ENCODE measurements at regions not wholly inside any gene's neighbourhood (a gene's known extent, or its start where the extent isn't known, plus 50 kb on each side); places are given as distances from the start of the nearest gene placed in this dataset.

DNA sequence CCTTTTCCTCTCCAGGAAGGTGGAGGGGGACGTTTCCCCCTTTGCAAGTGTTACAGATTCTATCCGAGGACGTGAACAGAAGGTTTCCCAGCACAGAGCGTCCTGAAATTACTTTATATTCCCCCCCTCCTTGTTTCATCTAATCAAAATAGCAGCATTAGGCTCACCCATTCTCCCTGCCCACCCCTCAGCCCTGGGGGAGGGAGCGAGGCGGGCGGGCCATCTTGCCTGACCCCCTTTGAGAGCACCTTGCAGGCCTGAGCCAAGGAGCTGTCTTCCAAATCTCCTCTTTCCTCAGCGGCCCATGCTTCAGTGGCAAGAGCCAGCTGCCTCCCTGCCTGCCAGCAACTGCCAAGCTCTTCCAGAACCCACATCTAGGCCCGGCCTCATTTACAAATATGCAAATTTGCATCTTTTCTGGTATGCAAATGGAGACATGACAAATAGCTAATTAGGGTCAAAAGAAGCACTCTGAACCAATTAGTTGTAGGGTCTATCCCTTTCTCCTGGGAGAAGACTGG lies 69.1 kb upstream of the POU3F1 start:
- 91 to 94% methylated on average over 9 of the region's 9 CpGs for WGBS, 2 donors
- DNase-seq = no peak
- intact Hi-C loops (cut with DNase I) = no loop called here
- no peak for ATAC-seq (ENCODE audit: low FRiP score)
- Histone ChIP-seq H3K36me3 (ENCODE audit: control insufficient read depth in 1 of 2, insufficient read depth in 2 of 2, low read length in 1 of 2) (no peaks in the 10 kb centered on the region), H3K4me1 (ENCODE audit: control insufficient read depth in 1 of 2, insufficient read depth in 2 of 2, low read length in 2 of 2) (no peaks in the 10 kb centered on the region), H3K27me3 (ENCODE audit: control insufficient read depth in 1 of 2, insufficient read depth in 2 of 2, low read length in 1 of 2) (no peaks in the 10 kb centered on the region), H3K9me3 (ENCODE audit: control insufficient read depth, low read length) (no peaks in the 10 kb centered on the region), H3K27ac (ENCODE audit: low read depth in 1 of 2, low read length in 2 of 2) (no peak overlapping the region), H3K4me3 (ENCODE audit: low read length in 2 of 2) (no peak overlapping the region)

DNA sequence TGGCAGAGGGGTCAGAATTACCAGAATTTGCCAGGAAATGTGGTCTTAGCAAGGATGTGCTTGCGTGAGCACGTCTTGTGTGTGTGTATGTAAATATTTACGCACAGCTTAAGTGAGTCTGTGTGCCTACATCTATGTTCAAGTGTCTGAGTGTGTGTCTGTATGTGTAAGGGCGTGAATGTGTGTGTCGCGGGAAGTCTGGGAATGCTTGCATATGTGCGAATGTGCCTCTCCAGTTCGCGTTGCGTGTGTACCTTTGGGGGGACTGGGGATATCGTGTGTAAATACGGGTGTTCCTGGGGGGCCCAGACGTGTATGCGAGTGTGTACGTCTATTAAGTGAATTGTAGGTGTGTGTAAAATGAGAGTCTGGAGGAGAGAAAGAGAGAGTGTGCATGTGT lies 68.6 kb upstream of the POU3F1 start:
- intact Hi-C loops (cut with DNase I) = no loop called here
- no peak for DNase-seq
- WGBS, 2 donors = 96 to 97% methylated on average over 15 of the region's 15 CpGs
- Histone ChIP-seq H3K4me1 (ENCODE audit: control insufficient read depth in 1 of 2, insufficient read depth in 2 of 2, low read length in 2 of 2) (no peaks in the 10 kb centered on the region), H3K9me3 (ENCODE audit: control insufficient read depth, low read length) (no peaks in the 10 kb centered on the region), H3K4me3 (ENCODE audit: low read length in 2 of 2) (no peak overlapping the region), H3K36me3 (ENCODE audit: control insufficient read depth in 1 of 2, insufficient read depth in 2 of 2, low read length in 1 of 2) (no peaks in the 10 kb centered on the region), H3K27ac (ENCODE audit: low read depth in 1 of 2, low read length in 2 of 2) (no peak overlapping the region), H3K27me3 (ENCODE audit: control insufficient read depth in 1 of 2, insufficient read depth in 2 of 2, low read length in 1 of 2) (no peaks in the 10 kb centered on the region)
- ATAC-seq (ENCODE audit: low FRiP score) = no peak

DNA sequence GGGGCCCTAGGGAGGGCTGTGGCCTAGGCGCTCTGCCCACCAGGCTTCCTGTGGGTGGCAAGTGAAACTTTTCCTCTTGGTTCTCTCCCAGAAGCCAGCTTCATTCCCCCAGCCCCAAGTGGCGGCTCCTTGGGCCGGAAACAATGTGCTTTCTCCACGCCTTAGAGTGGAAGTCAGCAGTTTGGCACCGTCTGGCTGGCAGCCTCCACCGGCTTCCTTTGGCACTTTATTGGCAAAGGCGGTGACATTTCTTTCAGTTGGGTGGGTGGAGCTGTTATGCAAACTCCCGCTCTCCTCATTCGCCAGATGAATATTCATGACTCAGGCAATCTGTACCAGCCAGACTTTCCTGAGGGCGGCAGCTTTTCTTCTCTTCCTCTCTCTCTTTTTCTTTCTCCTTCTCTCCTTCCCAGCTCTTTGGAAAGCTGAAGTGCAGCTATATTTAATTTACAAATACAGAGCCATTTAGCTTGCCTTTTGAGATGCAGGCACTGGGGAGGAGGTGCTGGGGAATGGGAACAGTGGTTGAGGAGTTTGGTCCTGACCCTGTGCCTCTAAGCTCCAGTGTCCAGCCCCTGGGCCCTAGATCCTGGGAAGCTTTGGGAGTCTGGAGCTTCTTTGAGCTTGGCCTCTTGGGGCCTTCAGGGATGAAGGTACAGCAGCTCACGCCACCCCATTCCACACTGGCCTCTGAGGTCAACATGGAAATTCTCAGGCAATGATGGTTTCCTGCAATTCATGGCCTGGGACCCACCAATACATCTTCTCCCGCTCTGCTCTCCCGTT lies 67.8 kb upstream of the POU3F1 start:
- WGBS, 2 donors = 20 to 22% methylated on average over 13 of the region's 13 CpGs
- peak; percentile 71 for ATAC-seq (ENCODE audit: low FRiP score)
- Histone ChIP-seq H3K27ac (ENCODE audit: low read depth in 1 of 2, low read length in 2 of 2) (peak overlapping the region; percentile 7 to 71), H3K4me3 (ENCODE audit: low read length in 2 of 2) (no peak overlapping the region), H3K36me3 (ENCODE audit: control insufficient read depth in 1 of 2, insufficient read depth in 2 of 2, low read length in 1 of 2) (no peaks in the 10 kb centered on the region), H3K9me3 (ENCODE audit: control insufficient read depth, low read length) (no peaks in the 10 kb centered on the region), H3K4me1 (ENCODE audit: control insufficient read depth in 1 of 2, insufficient read depth in 2 of 2, low read length in 2 of 2) (no peaks in the 10 kb centered on the region), H3K27me3 (ENCODE audit: control insufficient read depth in 1 of 2, insufficient read depth in 2 of 2, low read length in 1 of 2) (no peaks in the 10 kb centered on the region)
- intact Hi-C loops (cut with DNase I) = loop anchor here in 1 of 2 donors (5.0 kb wide), 1 partner anchor 122 kb away; the partner anchor contains the start of gene SF3A3
- peak; percentile 81 to 83 for DNase-seq

DNA sequence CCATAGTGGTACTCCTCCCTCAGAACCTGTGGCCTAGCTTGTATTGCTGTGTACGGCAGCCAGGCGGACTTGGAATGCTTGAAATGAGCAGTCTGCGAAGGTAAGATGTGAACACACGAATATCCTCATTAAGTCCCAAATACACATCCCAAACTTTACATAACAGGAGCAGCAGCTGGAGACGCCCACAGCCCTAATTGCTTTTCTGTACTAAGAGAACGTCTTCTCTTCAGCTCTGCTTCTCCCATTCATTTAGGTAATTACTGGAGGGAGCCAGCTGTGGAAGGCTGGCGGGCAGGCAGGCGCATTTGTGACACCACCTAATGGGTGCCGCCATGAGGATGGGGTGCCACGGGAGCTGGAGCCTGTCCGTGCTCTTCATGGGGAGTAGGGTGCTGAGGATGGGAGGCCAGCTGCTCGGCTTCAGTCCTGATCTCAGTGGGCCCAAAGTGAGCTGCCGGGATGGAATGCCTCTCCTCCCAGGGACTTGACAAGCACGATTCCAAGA lies 66.6 kb upstream of the POU3F1 start:
- no peaks in the 10 kb centered on the region for H3K36me3 ChIP-seq (ENCODE audit: control insufficient read depth in 1 of 2, insufficient read depth in 2 of 2, low read length in 1 of 2)
- H3K4me3 ChIP-seq (ENCODE audit: low read length in 2 of 2) = no peak overlapping the region
- WGBS, 2 donors = 93 to 94% methylated on average over 14 of the region's 14 CpGs
- no peak for ATAC-seq (ENCODE audit: low FRiP score)
- H3K27ac ChIP-seq (ENCODE audit: low read depth in 1 of 2, low read length in 2 of 2) = no peak overlapping the region
- no peaks in the 10 kb centered on the region for H3K4me1 ChIP-seq (ENCODE audit: control insufficient read depth in 1 of 2, insufficient read depth in 2 of 2, low read length in 2 of 2)
- intact Hi-C loops (cut with DNase I) = loop anchor here in 1 of 2 donors (5.0 kb wide), 1 partner anchor 121 kb away; the partner anchor contains the start of gene SF3A3
- H3K9me3 ChIP-seq (ENCODE audit: control insufficient read depth, low read length) = no peaks in the 10 kb centered on the region
- no peaks in the 10 kb centered on the region for H3K27me3 ChIP-seq (ENCODE audit: control insufficient read depth in 1 of 2, insufficient read depth in 2 of 2, low read length in 1 of 2)
- no peak for DNase-seq

DNA sequence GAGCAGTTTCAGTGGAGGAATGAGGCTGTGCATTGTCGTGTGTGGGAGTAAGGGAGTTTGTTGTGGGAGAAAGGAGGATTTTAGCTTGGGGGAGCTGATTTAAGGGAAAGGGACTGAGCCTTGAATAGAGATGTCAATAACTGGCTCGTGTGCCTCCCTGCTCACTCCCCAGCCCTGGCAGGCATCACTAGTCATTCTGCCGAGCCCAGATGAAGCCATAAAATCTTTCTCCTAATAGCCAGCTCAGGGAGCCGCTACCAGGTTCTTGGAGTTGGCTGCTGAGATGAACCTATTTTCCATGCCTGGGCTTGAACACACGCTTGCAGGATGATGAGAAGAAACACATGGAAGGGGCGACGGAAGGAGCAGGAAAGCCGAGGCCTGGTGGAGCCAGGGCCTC lies 65.0 kb upstream of the POU3F1 start:
- WGBS, 2 donors = 84 to 91% methylated on average over 8 of the region's 8 CpGs
- Histone ChIP-seq H3K36me3 (ENCODE audit: control insufficient read depth in 1 of 2, insufficient read depth in 2 of 2, low read length in 1 of 2) (no peaks in the 10 kb centered on the region), H3K27ac (ENCODE audit: low read depth in 1 of 2, low read length in 2 of 2) (no peak overlapping the region), H3K9me3 (ENCODE audit: control insufficient read depth, low read length) (no peaks in the 10 kb centered on the region), H3K4me1 (ENCODE audit: control insufficient read depth in 1 of 2, insufficient read depth in 2 of 2, low read length in 2 of 2) (no peaks in the 10 kb centered on the region), H3K4me3 (ENCODE audit: low read length in 2 of 2) (no peak overlapping the region), H3K27me3 (ENCODE audit: control insufficient read depth in 1 of 2, insufficient read depth in 2 of 2, low read length in 1 of 2) (no peaks in the 10 kb centered on the region)
- ATAC-seq (ENCODE audit: low FRiP score) (no peak), DNase-seq (no peak)
- intact Hi-C loops (cut with DNase I) = loop anchor here in 1 of 2 donors (5.0 kb wide), 1 partner anchor 119 kb away; the partner anchor contains the start of gene SF3A3

DNA sequence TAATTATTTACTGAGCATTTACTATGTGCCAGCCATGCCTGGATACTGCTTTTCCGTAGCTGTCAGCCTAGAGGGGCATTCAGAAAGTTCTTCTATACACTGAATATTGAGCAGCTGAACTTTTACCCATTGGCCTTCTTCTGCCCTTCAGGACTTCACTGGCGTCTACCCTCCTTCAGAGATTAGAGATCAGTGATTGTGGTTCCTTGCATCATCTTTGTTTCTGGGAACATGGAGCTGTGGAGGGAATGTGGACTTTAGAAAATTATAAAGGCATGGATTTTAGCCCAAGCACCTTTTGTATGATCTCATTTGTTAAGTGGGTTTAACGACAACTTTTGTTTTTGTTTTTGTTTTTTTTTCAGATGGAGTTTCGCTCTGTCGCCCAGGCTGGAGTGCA lies 58.7 kb upstream of the POU3F1 start:
- Histone ChIP-seq H3K9me3 (ENCODE audit: control insufficient read depth, low read length) (no peaks in the 10 kb centered on the region), H3K27me3 (ENCODE audit: control insufficient read depth in 1 of 2, insufficient read depth in 2 of 2, low read length in 1 of 2) (no peaks in the 10 kb centered on the region), H3K4me1 (ENCODE audit: control insufficient read depth in 1 of 2, insufficient read depth in 2 of 2, low read length in 2 of 2) (no peaks in the 10 kb centered on the region), H3K4me3 (ENCODE audit: low read length in 2 of 2) (no peak overlapping the region), H3K36me3 (ENCODE audit: control insufficient read depth in 1 of 2, insufficient read depth in 2 of 2, low read length in 1 of 2) (no peaks in the 10 kb centered on the region), H3K27ac (ENCODE audit: low read depth in 1 of 2, low read length in 2 of 2) (no peak overlapping the region)
- DNase-seq (no peak), ATAC-seq (ENCODE audit: low FRiP score) (no peak)
- 88 to 92% methylated on average over 5 of the region's 5 CpGs for WGBS, 2 donors
- intact Hi-C loops (cut with DNase I) = no loop called here

DNA sequence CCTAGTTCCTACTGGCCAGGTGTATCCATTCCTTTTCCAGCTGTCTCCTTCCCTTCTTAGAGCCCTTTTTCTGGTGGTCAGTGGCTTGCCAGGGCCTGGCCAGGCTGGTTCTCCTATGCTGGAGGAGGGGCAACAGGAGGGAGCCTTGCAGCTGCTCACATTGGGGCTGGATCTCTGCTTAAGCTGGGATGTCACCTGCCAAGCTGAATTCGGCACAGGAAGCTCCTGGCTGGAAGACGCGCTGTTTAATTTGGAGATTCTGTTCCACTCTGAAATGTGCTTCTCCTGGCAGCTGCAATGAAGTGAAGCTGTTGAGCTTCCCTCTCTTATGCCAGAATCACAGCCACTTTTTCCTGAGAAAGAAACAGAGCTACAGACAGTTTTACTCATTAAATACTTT lies 56.0 kb upstream of the POU3F1 start:
- Histone ChIP-seq H3K4me3 (ENCODE audit: low read length in 2 of 2) (no peak overlapping the region), H3K27ac (ENCODE audit: low read depth in 1 of 2, low read length in 2 of 2) (no peak overlapping the region), H3K27me3 (ENCODE audit: control insufficient read depth in 1 of 2, insufficient read depth in 2 of 2, low read length in 1 of 2) (no peaks in the 10 kb centered on the region), H3K4me1 (ENCODE audit: control insufficient read depth in 1 of 2, insufficient read depth in 2 of 2, low read length in 2 of 2) (no peaks in the 10 kb centered on the region), H3K36me3 (ENCODE audit: control insufficient read depth in 1 of 2, insufficient read depth in 2 of 2, low read length in 1 of 2) (no peaks in the 10 kb centered on the region), H3K9me3 (ENCODE audit: control insufficient read depth, low read length) (no peaks in the 10 kb centered on the region)
- no peak for ATAC-seq (ENCODE audit: low FRiP score)
- intact Hi-C loops (cut with DNase I) = no loop called here
- 54 to 72% methylated on average over 3 of the region's 3 CpGs for WGBS, 2 donors
- no peak for DNase-seq

DNA sequence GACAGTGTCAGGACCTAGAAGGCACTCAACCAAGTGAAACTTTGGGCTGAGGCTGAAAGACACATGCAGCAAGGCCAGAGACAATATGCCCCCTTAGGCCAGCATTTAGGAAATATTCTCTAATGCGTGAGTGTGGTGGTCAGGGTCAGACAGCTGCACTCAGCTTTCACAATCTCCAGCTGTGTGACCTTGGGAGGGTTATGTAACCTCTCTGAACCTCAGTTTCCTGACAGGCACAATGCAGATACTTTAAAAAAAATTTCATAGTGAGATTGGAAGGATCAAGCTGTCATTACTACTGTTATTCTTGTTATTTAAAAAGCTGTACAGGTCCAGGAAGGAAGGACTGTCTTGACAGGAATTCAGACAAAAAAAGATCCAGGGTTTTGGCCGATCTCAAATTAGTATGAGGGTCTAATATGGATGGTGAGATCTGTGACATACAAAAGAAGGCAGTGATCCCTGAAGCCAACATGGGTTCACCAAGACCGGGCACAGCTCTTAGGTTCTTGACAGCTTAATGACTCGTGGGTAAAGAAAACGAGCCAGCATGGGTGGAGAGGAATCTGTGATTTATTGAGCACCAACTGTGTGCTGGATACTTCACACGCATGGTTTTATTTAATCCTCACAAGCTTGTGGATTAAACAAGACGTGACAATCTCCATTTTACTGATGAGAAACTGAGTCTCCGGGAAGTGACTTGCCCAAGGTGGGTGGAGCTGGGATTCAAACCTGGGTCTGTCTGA lies 54.6 kb upstream of the POU3F1 start:
- Histone ChIP-seq H3K4me3 (ENCODE audit: low read length in 2 of 2) (no peak overlapping the region), H3K9me3 (ENCODE audit: control insufficient read depth, low read length) (no peaks in the 10 kb centered on the region), H3K27ac (ENCODE audit: low read depth in 1 of 2, low read length in 2 of 2) (no peak overlapping the region), H3K36me3 (ENCODE audit: control insufficient read depth in 1 of 2, insufficient read depth in 2 of 2, low read length in 1 of 2) (no peaks in the 10 kb centered on the region), H3K4me1 (ENCODE audit: control insufficient read depth in 1 of 2, insufficient read depth in 2 of 2, low read length in 2 of 2) (no peaks in the 10 kb centered on the region), H3K27me3 (ENCODE audit: control insufficient read depth in 1 of 2, insufficient read depth in 2 of 2, low read length in 1 of 2) (no peaks in the 10 kb centered on the region)
- intact Hi-C loops (cut with DNase I) = no loop called here
- no peak for DNase-seq
- WGBS, 2 donors = 75 to 77% methylated on average over 8 of the region's 8 CpGs
- no peak for ATAC-seq (ENCODE audit: low FRiP score)

All from aorta (tissue), 5 donors.